Pancreas (tissue), 10 donors: ENCODE measurements at regions not wholly inside any gene's neighbourhood (a gene's known extent, or its start where the extent isn't known, plus 50 kb on each side); places are given as distances from the start of the nearest gene placed in this dataset.

ENCODE experiments used
- ATAC-seq, 4 donors: fragments of 200-7000 bp; cut with Tn5 transposase; one replicate each; pipeline versions ENCODE4 v1.8.0 to v1.9.1; 2020; ENCODE audit warnings: mild to moderate bottlenecking in 4 of 4, moderate library complexity in 4 of 4
- DNase-seq, 6 donors: peaks; one replicate each; pipeline ENCODE4 v3.0.0-alpha.2; 2020
- FAIRE-seq: peaks from 2 replicates; lab custom pipeline; 2012; peaks lifted over from hg19 to GRCh38; lab: Jason Lieb, UNC
- H3K27ac ChIP-seq, 4 donors: fragments of 200-600 bp; sonication (generic); 1 replicate in 3 of 4; 2 replicates in 1 of 4; pipeline versions ENCODE4 v1.5.0 to v1.8.0; 2020
- H3K27me3 ChIP-seq, 4 donors: fragments of 200-600 bp; one replicate each; pipeline ENCODE4 v1.8.0; 2021
- H3K36me3 ChIP-seq, 3 donors: fragments of 200-600 bp; sonication (generic) in 1 of 3; one replicate each; pipeline versions ENCODE4 v1.5.0 to v1.8.0; 2020 to 2021
- H3K4me1 ChIP-seq, 3 donors: fragments of 200-600 bp; one replicate each; pipeline ENCODE4 v1.8.0; 2021
- H3K4me3 ChIP-seq, 4 donors: fragments of 200-600 bp; sonication (generic) in 2 of 4; one replicate each; pipeline versions ENCODE4 v1.5.0 to v1.8.0; 2020 to 2021
- H3K9me3 ChIP-seq, 4 donors: fragments of 200-600 bp; one replicate each; pipeline ENCODE4 v1.8.0; 2021
- CTCF ChIP-seq, 4 donors: fragments of 200-600 bp; sonication (generic) in 3 of 4; IDR thresholded peaks; one replicate each; pipeline versions ENCODE4 v1.5.0 to v1.8.0; 2021; ENCODE audit warnings: antibody characterized with exemption in 4 of 4
- WGBS, 2 donors: extraction: QIAGEN DNeasy Blood & Tissue Kit; methylation state at CpG; one replicate each; pipeline ENCODE4 v1.1.7; 2013; 5-methylcytosine and 5-hydroxymethylcytosine counted together
- intact Hi-C, 3 donors: fragments of 100-400 bp; cut with DNase I; formaldehyde crosslinking; loops; one replicate each; pipeline versions ENCODE4 v1.11.1 to v1.14.2; 2022
- donor health status: healthy with polysubstance abuse.
- donor health status: DM: no; HTN: no; CAD: no; lungs with moderate emphysema.
- donor health status: DM: no; HTN: no; CAD: no.
- donor health status: control.
- donor health status: control.
- donor health status: Bipolar disorder and iron deficiency.
- donor health status: DM: yes; HTN: yes; CAD: no.
- donor health status: DM: no; HTN: no; CAD: no.
- donor health status: DM: no; HTN: no; CAD: no.
- donor health status: DM: yes; HTN: yes; CAD: no.

DNA sequence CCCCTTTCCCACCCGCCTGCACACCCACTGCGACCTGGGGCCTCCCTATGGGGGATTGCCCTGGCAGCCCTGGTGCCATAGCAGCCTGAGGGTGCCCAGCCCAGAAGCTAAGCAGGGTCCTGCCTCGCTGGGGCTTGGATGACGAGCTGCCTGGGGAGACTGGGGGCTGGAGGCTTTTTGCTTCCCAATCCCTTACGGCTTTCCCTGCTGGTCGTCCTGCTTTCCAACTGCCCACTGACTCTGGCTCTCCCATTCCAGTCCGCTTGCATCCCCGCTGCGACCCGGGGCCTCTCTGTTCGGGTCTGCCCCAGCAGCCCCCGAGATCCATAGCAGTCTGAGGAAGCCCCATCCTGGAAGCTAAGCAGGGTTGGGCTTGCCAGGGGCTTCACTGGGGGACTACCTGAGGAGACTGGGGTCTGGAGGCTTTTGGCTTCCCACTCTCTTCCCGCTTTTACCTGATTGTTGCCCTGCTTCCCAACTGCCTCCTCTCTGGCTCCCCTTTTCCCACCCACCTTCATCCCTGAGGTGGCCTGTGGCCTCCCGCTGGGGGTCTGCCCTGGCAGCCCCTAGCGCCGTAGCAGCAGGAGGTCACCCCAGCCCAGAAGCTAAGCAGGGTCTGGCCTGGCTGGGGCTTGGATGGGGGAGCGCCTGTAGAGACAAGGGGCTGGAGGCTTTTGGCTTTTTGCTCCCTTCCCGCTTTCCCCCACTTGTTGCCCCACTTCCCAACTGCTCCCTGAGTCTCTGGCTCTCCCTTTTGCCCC lies 2292.8 kb downstream of the TP53TG3F start:
- Histone ChIP-seq H3K4me1 (no peaks in the 10 kb centered on the region), H3K4me3 (no peak overlapping the region), H3K36me3 (no peaks in the 10 kb centered on the region), H3K9me3 (no peaks in the 10 kb centered on the region), H3K27me3 (no peaks in the 10 kb centered on the region), H3K27ac (no peak overlapping the region)
- FAIRE-seq (no peak), ATAC-seq (no peak), DNase-seq (peak in 1 of 6 donors; percentile 50)
- WGBS, 2 donors: 68 to 76% methylated on average over 18 of the region's 18 CpGs
- intact Hi-C loops: no loop called here
- no peak for TF ChIP-seq CTCF (IDR thresholded peaks at IDR 0.05)

DNA sequence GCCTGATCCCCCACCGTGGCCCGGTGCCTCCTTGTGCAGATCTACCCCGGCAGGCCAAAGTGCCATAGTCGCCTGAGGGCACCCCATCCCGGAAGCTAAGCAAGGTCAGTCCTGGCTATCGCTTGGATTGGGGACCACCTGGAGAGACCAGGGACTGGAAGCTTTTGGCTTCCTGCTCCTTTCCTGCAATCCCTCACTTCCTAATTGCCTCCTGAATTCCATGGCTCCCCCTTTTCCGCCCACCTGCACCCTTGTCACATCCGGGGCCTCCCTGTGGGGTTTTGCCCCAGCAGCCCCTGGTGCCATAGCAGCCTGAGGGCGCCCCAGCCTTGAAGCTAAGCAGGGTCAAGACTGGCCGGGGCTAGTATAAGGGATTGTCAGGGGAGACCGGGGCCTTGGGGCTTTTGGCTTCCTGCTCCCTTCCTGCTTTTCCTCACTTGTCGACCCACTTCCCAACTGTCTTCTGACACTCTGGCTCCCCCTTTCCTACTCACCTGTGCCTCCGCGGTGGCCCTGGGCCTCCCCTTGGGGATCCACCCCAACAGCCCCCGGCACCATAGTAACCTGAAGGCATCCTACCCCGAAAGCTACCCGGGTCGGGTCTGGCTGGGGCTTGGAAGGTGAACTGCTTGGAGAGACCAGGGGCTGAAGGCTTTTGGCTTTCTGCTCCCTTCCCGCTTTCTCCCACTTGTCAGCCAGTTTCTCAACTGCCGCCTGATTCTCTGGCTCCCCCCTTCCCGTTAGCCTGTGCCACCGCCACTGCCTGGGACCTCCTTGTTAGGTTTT lies 2293.6 kb downstream of the TP53TG3F start:
- intact Hi-C loops: no loop called here
- H3K27me3 ChIP-seq: no peaks in the 10 kb centered on the region
- H3K4me3 ChIP-seq: no peak overlapping the region
- H3K9me3 ChIP-seq: no peaks in the 10 kb centered on the region
- peak in 1 of 6 donors; percentile 49 for DNase-seq
- 69 to 78% methylated on average over 22 of the region's 22 CpGs for WGBS, 2 donors
- H3K4me1 ChIP-seq: no peaks in the 10 kb centered on the region
- no peak for TF ChIP-seq CTCF (IDR thresholded peaks at IDR 0.05)
- H3K27ac ChIP-seq: no peak overlapping the region
- no peak for FAIRE-seq
- no peak for ATAC-seq
- H3K36me3 ChIP-seq: no peaks in the 10 kb centered on the region

- no peak for FAIRE-seq
- intact Hi-C loops: no loop called here
- ATAC-seq: no peak
- no peak overlapping the region for H3K27ac ChIP-seq
- WGBS, 2 donors: 58 to 64% methylated on average over 9 to 12 of the region's 12 CpGs
- H3K9me3 ChIP-seq: no peaks in the 10 kb centered on the region
- TF ChIP-seq CTCF (IDR thresholded peaks at IDR 0.05): no peak
- H3K4me1 ChIP-seq: no peaks in the 10 kb centered on the region
- peak in 1 of 6 donors; percentile 47 for DNase-seq
- H3K4me3 ChIP-seq: no peak overlapping the region
- H3K27me3 ChIP-seq: no peaks in the 10 kb centered on the region
- H3K36me3 ChIP-seq: no peaks in the 10 kb centered on the region
These were observed 2294.4 kb downstream of the TP53TG3F start for GRCh38 chr16:35753559-35754390.

- H3K27me3 ChIP-seq: no peaks in the 10 kb centered on the region
- intact Hi-C loops: no loop called here
- no peak overlapping the region for H3K4me3 ChIP-seq
- no peaks in the 10 kb centered on the region for H3K9me3 ChIP-seq
- no peaks in the 10 kb centered on the region for H3K4me1 ChIP-seq
- no peak for FAIRE-seq
- DNase-seq: peak in 1 of 6 donors; percentile 34
- 49 to 65% methylated on average over 12 of the region's 12 CpGs for WGBS, 2 donors
- no peak for TF ChIP-seq CTCF (IDR thresholded peaks at IDR 0.05)
- no peak for ATAC-seq
- H3K36me3 ChIP-seq: no peaks in the 10 kb centered on the region
- H3K27ac ChIP-seq: no peak overlapping the region
These were observed 2295.3 kb downstream of the TP53TG3F start for GRCh38 chr16:35754391-35755369.
